ENCODE measurements at regions not wholly inside any gene's neighbourhood (a gene's known extent, or its start where the extent isn't known, plus 50 kb on each side); places are given as distances from the start of the nearest gene placed in this dataset.

GRCh38 chr11:80532633-80533232 is 1091.9 kb upstream of the TENM4 start:
- DNase-seq (ENCODE audit: low read depth, low spot score) = no peak
- TF ChIP-seq CTCF (IDR thresholded peaks at IDR 0.05; ENCODE audit: low read depth, low read length) = no peak
- in situ Hi-C loops (cut with HindIII; ENCODE audit: low sequenced_read_pairs) = no loop called here
- H3K4me3 ChIP-seq (ENCODE audit: low read depth, low read length) = no peak overlapping the region

- in situ Hi-C loops (cut with HindIII; ENCODE audit: low sequenced_read_pairs) = no loop called here
- no peak overlapping the region for H3K4me3 ChIP-seq (ENCODE audit: low read depth, low read length)
- no peak for TF ChIP-seq CTCF (IDR thresholded peaks at IDR 0.05; ENCODE audit: low read depth, low read length)
- DNase-seq (ENCODE audit: low read depth, low spot score) = no peak
Measured at GRCh38 chr11:80529726-80530125, 1088.9 kb upstream of the TENM4 start.

GRCh38 chr11:80525663-80526405 is 1085.0 kb upstream of the TENM4 start:
- no peak for TF ChIP-seq CTCF (IDR thresholded peaks at IDR 0.05; ENCODE audit: low read depth, low read length)
- no peak for DNase-seq (ENCODE audit: low read depth, low spot score)
- no peak overlapping the region for H3K4me3 ChIP-seq (ENCODE audit: low read depth, low read length)
- in situ Hi-C loops (cut with HindIII; ENCODE audit: low sequenced_read_pairs) = no loop called here

- no peak for DNase-seq (ENCODE audit: low read depth, low spot score)
- in situ Hi-C loops (cut with HindIII; ENCODE audit: low sequenced_read_pairs) = no loop called here
- no peak for TF ChIP-seq CTCF (IDR thresholded peaks at IDR 0.05; ENCODE audit: low read depth, low read length)
- no peak overlapping the region for H3K4me3 ChIP-seq (ENCODE audit: low read depth, low read length)
Measured at GRCh38 chr11:80524349-80524748, 1083.5 kb upstream of the TENM4 start.

- DNase-seq (ENCODE audit: low read depth, low spot score) = no peak
- in situ Hi-C loops (cut with HindIII; ENCODE audit: low sequenced_read_pairs) = no loop called here
- no peak for TF ChIP-seq CTCF (IDR thresholded peaks at IDR 0.05; ENCODE audit: low read depth, low read length)
- H3K4me3 ChIP-seq (ENCODE audit: low read depth, low read length) = no peak overlapping the region
Measured at GRCh38 chr11:80523057-80523456, 1082.2 kb upstream of the TENM4 start.

- TF ChIP-seq CTCF (IDR thresholded peaks at IDR 0.05; ENCODE audit: low read depth, low read length) = no peak
- in situ Hi-C loops (cut with HindIII; ENCODE audit: low sequenced_read_pairs) = no loop called here
- no peak for DNase-seq (ENCODE audit: low read depth, low spot score)
- H3K4me3 ChIP-seq (ENCODE audit: low read depth, low read length) = no peak overlapping the region
Measured at GRCh38 chr11:80521592-80521991, 1080.8 kb upstream of the TENM4 start.
